ENCODE measurements at regions not wholly inside any gene's neighbourhood (a gene's known extent, or its start where the extent isn't known, plus 50 kb on each side); places are given as distances from the start of the nearest gene placed in this dataset.

DNA sequence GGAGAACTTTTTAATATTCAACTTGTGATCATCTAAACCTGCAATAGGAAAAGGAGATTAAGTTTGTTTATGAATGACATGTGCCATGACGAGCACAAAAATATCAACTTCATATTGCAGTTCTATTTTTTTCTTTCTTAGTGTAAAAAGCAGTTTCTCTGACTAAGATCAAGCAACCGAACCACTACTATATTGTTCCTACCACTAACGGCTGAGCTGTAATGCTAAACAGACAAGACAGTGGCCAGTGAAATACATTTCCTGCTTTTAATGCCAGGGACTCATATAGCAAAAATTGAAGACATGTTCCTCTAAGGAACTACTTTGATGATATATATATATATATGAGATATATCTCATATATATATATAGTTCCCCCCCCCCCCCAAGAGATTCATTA is 1705.6 kb upstream of the TMEFF2 start (continued):
- no peak for TF ChIP-seq SP4 (IDR thresholded peaks at IDR 0.05; ENCODE audit: low read length)
- TF ChIP-seq GABPA (IDR thresholded peaks at IDR 0.05; ENCODE audit: borderline replicate concordance, insufficient read depth, low read length), result no peak
